ENCODE measurements at regions not wholly inside any gene's neighbourhood (a gene's known extent, or its start where the extent isn't known, plus 50 kb on each side); places are given as distances from the start of the nearest gene placed in this dataset.

DNA sequence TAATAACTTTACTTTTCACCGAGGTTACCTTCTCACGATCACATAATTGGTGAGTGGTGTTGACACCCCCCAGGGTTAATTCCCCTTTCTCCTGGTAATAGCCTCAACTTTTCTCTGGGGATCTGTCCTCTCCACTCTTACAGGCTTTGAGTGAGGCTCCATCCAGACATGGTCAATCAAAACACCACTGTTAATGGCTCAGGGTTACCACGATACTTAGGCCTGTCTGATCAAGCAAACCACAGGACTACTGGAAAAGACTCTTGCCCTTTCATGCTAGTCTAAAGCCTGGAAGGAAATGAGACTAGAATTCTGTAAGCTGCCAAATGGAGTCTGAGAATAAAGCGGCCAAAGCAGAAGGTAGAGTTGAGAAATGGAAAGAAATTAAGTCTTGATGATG is 56.5 kb upstream of the STT3B start:
- H3K36me3 ChIP-seq (ENCODE audit: control insufficient read depth in 1 of 2, insufficient read depth in 2 of 2, low read length in 2 of 2): no peaks in the 10 kb centered on the region
- H3K4me3 ChIP-seq (ENCODE audit: low read depth in 1 of 2, low read length in 2 of 2): no peak overlapping the region
- H3K27me3 ChIP-seq (ENCODE audit: low read depth, low read length): no peaks in the 10 kb centered on the region
- H3K9me3 ChIP-seq (ENCODE audit: control insufficient read depth in 1 of 2, low read length in 2 of 2): no peaks in the 10 kb centered on the region
- H3K4me1 ChIP-seq (ENCODE audit: control insufficient read depth in 1 of 2, insufficient read depth in 2 of 2, low read length in 2 of 2): no peaks in the 10 kb centered on the region
- H3K27ac ChIP-seq (ENCODE audit: low read length): no peak overlapping the region

DNA sequence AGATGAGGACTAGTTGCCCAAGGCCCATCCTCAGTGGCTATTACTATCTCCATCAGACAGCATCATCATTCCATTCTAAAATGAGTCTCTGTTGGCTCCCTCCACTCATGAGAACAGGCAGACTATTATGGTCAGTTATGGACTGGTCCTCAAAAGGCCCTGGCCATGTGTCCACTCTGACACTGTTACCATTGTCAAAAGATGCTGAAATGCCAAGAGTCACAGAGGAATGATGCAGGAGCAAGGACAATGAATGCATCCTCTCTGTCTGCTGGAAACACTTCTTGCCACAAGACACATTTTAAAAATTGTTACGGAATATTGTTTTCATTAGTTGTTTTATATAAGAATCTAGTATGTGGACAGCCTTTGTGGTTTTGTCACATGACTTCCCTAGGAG is 53.3 kb upstream of the STT3B start:
- no peak overlapping the region for H3K4me3 ChIP-seq (ENCODE audit: low read depth in 1 of 2, low read length in 2 of 2)
- H3K27ac ChIP-seq (ENCODE audit: low read length): no peak overlapping the region
- H3K4me1 ChIP-seq (ENCODE audit: control insufficient read depth in 1 of 2, insufficient read depth in 2 of 2, low read length in 2 of 2): no peaks in the 10 kb centered on the region
- no peaks in the 10 kb centered on the region for H3K27me3 ChIP-seq (ENCODE audit: low read depth, low read length)
- H3K36me3 ChIP-seq (ENCODE audit: control insufficient read depth in 1 of 2, insufficient read depth in 2 of 2, low read length in 2 of 2): no peaks in the 10 kb centered on the region
- no peaks in the 10 kb centered on the region for H3K9me3 ChIP-seq (ENCODE audit: control insufficient read depth in 1 of 2, low read length in 2 of 2)

DNA sequence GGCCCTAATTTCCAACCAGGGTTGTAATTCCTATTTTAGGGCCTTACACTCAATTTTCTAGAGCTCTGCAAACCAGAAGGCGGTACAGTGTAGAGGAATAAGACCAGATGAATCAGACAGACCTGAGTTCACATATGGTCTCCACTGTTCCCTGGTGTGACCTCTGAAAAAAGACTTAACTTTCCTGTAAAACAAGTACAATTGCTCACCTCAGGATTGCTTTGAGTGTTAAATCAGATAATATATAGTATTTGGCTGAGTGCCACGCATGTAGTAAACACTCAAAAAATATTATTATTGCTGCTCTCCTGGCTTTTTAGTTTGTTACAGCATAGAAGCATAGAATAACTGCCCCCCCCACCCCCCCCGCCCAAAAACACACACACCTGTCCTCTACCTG is 51.0 kb upstream of the STT3B start:
- Histone ChIP-seq H3K9me3 (ENCODE audit: control insufficient read depth in 1 of 2, low read length in 2 of 2) (no peaks in the 10 kb centered on the region), H3K27ac (ENCODE audit: low read length) (no peak overlapping the region), H3K36me3 (ENCODE audit: control insufficient read depth in 1 of 2, insufficient read depth in 2 of 2, low read length in 2 of 2) (no peaks in the 10 kb centered on the region), H3K4me3 (ENCODE audit: low read depth in 1 of 2, low read length in 2 of 2) (no peak overlapping the region), H3K27me3 (ENCODE audit: low read depth, low read length) (no peaks in the 10 kb centered on the region), H3K4me1 (ENCODE audit: control insufficient read depth in 1 of 2, insufficient read depth in 2 of 2, low read length in 2 of 2) (no peaks in the 10 kb centered on the region)

DNA sequence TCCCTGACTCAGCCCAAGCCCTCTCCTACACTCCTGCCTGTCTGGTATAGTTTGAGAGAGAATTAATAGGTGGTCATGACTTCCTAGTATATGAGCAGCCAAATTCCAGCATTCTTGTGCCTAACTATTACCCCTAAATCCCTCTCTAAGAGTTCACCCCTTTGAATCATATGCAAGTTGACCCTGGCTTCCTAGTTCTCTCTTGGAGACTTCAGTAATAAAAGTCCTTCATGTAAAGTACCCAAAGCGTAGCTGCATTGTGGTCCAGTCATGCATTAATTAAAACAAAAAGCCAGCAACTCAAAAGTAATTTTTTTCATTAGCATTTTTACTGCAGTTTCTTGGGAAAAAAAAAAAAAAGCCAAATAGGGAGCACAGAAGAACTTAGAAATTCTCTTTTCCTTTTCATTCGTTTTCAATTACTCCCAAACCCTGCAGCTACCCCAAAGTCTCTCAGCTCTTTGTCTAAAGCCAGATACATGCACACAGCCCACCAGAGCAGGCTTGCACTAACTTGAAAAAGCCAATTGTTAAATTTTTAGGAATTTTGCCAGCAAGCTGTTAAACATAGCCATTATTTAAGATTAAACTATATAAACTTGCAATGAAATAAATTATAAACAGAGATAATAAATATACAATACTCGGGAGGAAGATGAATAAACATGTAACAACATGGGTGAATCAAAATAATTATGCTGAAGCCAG is 50.1 kb upstream of the STT3B start:
- H3K4me3 ChIP-seq (ENCODE audit: low read depth in 1 of 2, low read length in 2 of 2): no peak overlapping the region
- no peak overlapping the region for H3K27ac ChIP-seq (ENCODE audit: low read length)
- no peaks in the 10 kb centered on the region for H3K27me3 ChIP-seq (ENCODE audit: low read depth, low read length)
- H3K4me1 ChIP-seq (ENCODE audit: control insufficient read depth in 1 of 2, insufficient read depth in 2 of 2, low read length in 2 of 2): no peaks in the 10 kb centered on the region
- no peaks in the 10 kb centered on the region for H3K36me3 ChIP-seq (ENCODE audit: control insufficient read depth in 1 of 2, insufficient read depth in 2 of 2, low read length in 2 of 2)
- no peaks in the 10 kb centered on the region for H3K9me3 ChIP-seq (ENCODE audit: control insufficient read depth in 1 of 2, low read length in 2 of 2)

All from muscle layer of duodenum (tissue), 2 donors.